Omental fat pad (tissue), 3 donors: ENCODE measurements at regions not wholly inside any gene's neighbourhood (a gene's known extent, or its start where the extent isn't known, plus 50 kb on each side); places are given as distances from the start of the nearest gene placed in this dataset.

Experiments used
- ATAC-seq: fragments of 150-250 bp; one replicate; pipeline ENCODE4 v1.9.1; 2016; ENCODE audit warnings: mild to moderate bottlenecking, moderate library complexity; ENCODE audit not compliant: low FRiP score
- DNase-seq: peaks from one replicate; pipeline ENCODE4 v3.0.0-alpha.2; 2019; ENCODE audit warnings: low spot score
- TF ChIP-seq, protein P1 (sequence below), 3 donors: fragments of 450-650 bp; IDR thresholded peaks; one replicate each; pipeline ENCODE4 v1.5.1; 2016 to 2017; ENCODE audit warnings: antibody characterized with exemption in 3 of 3, mild to moderate bottlenecking in 3 of 3, moderate library complexity in 2 of 3

DNA sequence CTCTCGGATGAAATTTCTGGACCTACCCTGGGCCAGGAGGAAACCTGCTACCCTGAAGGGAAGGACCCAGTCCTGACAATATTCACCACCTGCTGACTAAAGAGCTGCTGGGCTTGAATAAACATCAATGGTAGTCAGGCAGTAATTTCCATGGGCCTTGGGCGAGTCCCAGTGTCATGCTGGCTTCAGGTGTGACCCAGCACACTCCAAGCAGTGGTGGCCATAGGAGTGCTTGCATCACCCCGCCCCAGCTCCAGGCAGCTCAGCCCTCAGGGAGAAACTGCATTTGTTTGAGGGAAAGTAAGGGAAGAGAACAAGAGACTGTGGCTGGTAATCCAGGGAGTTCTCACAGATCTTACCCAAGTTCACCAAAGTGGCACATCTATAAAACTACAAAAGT, 261.8 kb upstream of the DCBLD2 start:
- no peak for ATAC-seq
- TF ChIP-seq, protein P1, sequence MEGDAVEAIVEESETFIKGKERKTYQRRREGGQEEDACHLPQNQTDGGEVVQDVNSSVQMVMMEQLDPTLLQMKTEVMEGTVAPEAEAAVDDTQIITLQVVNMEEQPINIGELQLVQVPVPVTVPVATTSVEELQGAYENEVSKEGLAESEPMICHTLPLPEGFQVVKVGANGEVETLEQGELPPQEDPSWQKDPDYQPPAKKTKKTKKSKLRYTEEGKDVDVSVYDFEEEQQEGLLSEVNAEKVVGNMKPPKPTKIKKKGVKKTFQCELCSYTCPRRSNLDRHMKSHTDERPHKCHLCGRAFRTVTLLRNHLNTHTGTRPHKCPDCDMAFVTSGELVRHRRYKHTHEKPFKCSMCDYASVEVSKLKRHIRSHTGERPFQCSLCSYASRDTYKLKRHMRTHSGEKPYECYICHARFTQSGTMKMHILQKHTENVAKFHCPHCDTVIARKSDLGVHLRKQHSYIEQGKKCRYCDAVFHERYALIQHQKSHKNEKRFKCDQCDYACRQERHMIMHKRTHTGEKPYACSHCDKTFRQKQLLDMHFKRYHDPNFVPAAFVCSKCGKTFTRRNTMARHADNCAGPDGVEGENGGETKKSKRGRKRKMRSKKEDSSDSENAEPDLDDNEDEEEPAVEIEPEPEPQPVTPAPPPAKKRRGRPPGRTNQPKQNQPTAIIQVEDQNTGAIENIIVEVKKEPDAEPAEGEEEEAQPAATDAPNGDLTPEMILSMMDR (IDR thresholded peaks at IDR 0.05), result no peak
- DNase-seq, result no peak

DNA sequence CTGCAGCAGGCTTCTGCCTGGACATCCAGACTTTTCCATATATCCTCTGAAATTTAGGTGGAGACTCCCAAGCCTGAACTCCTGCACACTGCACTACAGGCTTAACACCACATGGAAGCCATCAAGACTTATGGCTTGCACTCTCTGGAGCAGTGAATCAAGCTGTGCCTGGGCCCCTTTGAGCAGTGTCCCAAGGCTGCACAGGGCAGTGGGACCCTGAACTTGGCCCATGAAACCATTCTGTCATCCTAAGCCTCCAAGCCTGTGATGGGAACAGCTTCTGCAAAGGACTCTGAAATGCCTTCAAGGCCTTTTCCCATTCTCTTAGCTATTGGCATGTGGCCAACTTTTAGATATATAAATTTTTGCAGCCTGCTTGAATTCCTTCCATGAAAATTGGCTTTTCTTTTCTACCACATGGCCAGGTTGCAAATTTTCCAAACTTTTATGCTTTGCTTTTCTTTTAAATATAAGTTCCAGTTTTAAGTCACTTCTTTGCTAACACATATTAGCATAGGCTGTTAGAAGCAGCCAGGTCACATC, 257.8 kb upstream of the DCBLD2 start:
- TF ChIP-seq, protein P1 (IDR thresholded peaks at IDR 0.05), result no peak
- no peak for DNase-seq
- no peak for ATAC-seq

DNA sequence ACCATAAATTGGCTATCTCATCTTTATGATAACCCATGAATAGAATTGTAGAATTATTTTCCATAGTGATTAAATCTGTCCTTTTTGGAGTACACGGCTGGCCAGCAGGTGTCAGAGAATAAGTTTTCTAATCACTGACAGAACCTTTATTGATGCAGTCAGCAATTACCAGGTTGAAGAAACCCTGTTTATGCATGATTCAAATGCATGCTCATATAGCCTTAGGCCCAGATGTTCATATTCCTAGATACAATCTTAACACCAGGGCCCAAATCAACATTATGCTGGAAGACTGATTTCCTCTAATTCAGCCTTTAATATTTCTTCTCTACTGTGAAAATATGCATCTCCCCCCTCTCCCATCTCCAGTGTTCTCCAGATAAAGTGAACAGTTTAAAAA, 243.5 kb upstream of the DCBLD2 start:
- no peak for ATAC-seq

DNA sequence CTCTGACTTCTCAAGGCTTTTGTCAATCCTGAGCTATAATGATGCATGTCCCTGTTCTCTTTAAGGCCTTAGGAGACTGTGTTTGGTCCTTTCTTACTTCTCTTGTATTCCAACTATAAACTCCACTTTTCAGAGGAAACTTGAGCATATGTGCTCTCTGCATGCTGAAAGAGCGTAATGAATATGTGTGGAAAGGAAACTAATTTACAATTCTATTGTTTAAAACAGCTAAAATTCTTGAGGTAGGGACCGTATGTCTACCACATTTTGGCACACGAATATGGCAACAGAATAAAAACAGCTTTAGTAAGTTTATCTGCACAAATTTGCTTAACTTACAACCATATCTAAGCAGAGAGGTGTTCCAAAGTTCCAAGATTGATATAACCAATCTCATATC, 242.0 kb upstream of the DCBLD2 start:
- ATAC-seq (no peak), DNase-seq (no peak)
- TF ChIP-seq, protein P1 (IDR thresholded peaks at IDR 0.05), result no peak

More for the DNA sequence above, 243.5 kb upstream of the DCBLD2 start:
- DNase-seq, result no peak
- TF ChIP-seq, protein P1 (IDR thresholded peaks at IDR 0.05), result no peak

DNA sequence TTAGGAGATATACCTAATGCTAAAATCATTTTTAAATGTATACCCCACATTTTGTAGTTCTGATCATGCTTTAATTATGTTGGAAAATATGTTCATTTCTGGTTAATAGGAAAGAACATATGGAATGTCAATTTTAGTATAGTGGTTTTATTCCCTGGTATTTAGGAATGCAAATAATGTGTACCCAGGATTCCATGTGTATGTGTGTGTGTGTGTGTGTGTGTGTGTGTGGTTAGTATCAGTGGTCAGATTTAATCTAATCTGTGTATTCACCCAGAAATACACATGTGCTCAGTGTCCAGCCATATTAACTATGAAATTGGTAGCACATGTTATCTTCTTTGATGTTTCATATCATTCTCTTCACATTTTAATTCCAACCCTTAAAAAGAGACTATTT, 233.5 kb upstream of the DCBLD2 start:
- ATAC-seq (no peak), DNase-seq (no peak)
- TF ChIP-seq, protein P1 (IDR thresholded peaks at IDR 0.05), result no peak

DNA sequence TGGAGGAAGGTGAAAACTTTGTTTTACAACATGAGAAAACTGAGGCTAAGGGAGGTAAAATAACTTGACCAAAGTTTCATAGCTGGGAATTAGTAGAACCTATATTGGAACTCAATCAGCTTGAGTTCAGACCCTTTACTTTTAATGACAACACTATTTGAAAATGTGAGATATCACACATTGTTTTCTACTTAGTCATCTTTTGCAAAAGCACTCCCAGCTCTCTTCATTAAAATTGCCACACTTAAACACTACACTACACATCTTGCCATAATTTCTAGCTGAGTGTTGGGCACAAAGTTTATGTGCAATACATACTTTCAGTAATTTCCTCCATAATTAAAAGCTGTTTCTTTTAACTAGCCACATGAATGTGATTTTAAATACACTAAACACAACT, 230.4 kb upstream of the DCBLD2 start:
- DNase-seq (no peak), ATAC-seq (no peak)
- TF ChIP-seq, protein P1 (IDR thresholded peaks at IDR 0.05), result no peak

DNA sequence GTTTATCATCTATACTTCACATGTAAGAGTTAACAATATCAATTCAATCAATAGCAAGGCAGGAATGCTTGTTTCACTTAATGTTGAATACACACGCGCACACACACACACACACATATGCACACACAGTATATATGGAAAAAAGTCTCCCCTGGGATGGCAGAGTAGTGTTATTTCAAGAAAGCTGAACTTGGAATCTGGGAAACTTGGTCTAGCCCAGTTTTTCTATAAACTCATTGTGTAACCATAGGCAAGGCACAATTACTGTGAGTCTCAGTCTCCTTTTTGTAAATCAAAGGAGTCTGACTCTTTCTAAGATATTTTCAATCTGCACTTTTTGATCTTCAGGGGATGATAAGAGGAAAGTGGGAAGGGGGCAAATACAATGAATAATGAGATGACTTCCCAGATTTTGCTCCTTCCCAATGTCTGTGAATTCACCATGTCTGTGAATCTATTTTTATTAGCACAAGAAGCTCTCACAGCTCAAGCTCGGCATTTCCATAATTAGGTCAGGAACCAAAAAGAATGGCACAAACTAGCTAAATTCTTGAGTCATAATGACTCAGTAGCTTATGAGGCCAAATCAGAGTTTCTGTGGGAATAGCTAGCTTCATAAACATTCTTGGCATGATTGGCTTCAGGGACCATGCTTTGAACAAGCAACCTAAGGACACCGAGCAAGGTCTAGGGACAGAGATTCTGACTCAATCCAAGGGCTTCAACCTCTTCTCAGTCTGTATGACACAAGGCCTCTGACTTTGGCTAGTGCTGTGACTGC, 227.4 kb upstream of the DCBLD2 start:
- DNase-seq (no peak), ATAC-seq (peak; percentile 76)
- TF ChIP-seq, protein P1 (IDR thresholded peaks at IDR 0.05), result no peak
